ENCODE measurements at regions not wholly inside any gene's neighbourhood (a gene's known extent, or its start where the extent isn't known, plus 50 kb on each side); places are given as distances from the start of the nearest gene placed in this dataset.

DNA sequence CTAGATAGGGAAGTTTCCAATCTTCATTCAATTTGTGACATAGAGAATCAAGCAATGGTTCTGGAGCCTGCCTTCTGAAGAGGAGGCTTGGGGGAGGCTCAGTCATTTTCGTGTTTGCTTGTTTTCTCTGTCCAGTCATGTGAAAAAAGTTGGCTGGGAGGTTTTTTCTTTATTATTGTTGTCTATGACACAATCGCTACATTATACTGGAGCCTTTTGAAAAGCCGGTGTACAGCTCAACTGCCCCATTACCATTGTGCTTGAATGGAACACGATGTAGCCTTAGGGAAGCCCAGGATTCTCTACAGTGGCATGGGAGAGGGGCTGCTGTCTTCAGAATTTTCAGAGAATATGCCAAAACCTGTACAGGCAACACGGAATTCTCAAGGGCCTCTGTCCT, 57.9 kb upstream of the NCAM1 start:
- TF ChIP-seq, protein P1, sequence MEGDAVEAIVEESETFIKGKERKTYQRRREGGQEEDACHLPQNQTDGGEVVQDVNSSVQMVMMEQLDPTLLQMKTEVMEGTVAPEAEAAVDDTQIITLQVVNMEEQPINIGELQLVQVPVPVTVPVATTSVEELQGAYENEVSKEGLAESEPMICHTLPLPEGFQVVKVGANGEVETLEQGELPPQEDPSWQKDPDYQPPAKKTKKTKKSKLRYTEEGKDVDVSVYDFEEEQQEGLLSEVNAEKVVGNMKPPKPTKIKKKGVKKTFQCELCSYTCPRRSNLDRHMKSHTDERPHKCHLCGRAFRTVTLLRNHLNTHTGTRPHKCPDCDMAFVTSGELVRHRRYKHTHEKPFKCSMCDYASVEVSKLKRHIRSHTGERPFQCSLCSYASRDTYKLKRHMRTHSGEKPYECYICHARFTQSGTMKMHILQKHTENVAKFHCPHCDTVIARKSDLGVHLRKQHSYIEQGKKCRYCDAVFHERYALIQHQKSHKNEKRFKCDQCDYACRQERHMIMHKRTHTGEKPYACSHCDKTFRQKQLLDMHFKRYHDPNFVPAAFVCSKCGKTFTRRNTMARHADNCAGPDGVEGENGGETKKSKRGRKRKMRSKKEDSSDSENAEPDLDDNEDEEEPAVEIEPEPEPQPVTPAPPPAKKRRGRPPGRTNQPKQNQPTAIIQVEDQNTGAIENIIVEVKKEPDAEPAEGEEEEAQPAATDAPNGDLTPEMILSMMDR (IDR thresholded peaks at IDR 0.05) = no peak
- Histone ChIP-seq H3K27me3 (no peaks in the 10 kb centered on the region), H3K36me3 (no peaks in the 10 kb centered on the region), H3K27ac (no peak overlapping the region), H3K4me3 (no peak overlapping the region), H3K9ac (ENCODE audit: low read depth in 2 of 2, low read length in 2 of 2) (no peak overlapping the region), H3K4me1 (no peaks in the 10 kb centered on the region), H3K9me3 (no peaks in the 10 kb centered on the region)
- DNase-seq = no peak
- intact Hi-C loops (cut with DNase I) = no loop called here

DNA sequence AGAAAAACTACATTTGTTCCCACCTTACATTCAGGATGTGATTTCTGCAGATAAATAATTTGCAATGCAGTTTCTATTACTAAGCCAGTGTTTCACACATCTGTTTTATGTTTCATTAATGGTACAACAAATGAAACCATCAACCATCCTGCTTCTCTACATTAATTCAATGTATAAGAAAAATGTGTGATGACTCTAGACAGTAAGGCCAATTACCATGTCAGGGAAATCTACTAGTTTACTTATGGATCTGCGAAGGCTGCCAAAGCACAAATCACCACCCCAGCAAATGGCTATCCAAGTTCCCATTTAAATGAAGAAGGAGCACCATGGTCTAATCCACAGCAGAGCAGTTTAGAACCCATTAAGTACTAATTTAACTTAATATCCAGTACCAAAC, 50.1 kb upstream of the NCAM1 start:
- intact Hi-C loops (cut with DNase I) = no loop called here
- Histone ChIP-seq H3K4me3 (no peak overlapping the region), H3K27ac (no peak overlapping the region), H3K9me3 (no peaks in the 10 kb centered on the region), H3K36me3 (no peaks in the 10 kb centered on the region), H3K4me1 (no peaks in the 10 kb centered on the region), H3K27me3 (no peaks in the 10 kb centered on the region), H3K9ac (ENCODE audit: low read depth in 2 of 2, low read length in 2 of 2) (no peak overlapping the region)
- DNase-seq = no peak
- TF ChIP-seq, protein P1 (IDR thresholded peaks at IDR 0.05) = no peak

All from colonic mucosa (tissue), 4 donors.